ENCODE measurements at regions not wholly inside any gene's neighbourhood (a gene's known extent, or its start where the extent isn't known, plus 50 kb on each side); places are given as distances from the start of the nearest gene placed in this dataset.

GRCh38 chr16:55123652-55124051, 193.0 kb downstream of the IRX5 start:
- TF ChIP-seq CTCF (conservative IDR thresholded peaks at IDR 0.05): no peak
- no peak for TF ChIP-seq ZFX (IDR thresholded peaks at IDR 0.05)
